ENCODE measurements at regions not wholly inside any gene's neighbourhood (a gene's known extent, or its start where the extent isn't known, plus 50 kb on each side); places are given as distances from the start of the nearest gene placed in this dataset.

DNA sequence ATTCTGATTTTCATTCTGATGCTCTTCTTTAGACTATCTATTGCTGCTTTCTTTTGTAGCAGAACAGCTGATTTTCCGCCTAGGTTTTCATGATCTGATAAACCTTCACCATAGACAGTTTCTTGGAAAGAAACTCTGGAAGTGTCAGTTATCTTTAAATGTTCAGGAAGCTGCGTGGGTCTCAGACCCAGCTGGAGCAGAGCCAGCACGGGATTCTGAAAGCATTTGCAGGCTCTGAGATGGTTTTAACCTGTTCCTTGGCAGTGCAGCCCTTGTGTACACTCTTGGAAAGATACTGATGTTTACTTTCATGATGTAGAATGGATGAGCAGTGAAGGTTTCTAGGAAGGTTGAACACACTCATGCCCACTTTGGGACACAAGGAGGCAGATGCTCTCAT lies 178.0 kb upstream of the DMRT1 start:
- no peak overlapping the region for H3K27ac ChIP-seq
- TF ChIP-seq, protein P1, sequence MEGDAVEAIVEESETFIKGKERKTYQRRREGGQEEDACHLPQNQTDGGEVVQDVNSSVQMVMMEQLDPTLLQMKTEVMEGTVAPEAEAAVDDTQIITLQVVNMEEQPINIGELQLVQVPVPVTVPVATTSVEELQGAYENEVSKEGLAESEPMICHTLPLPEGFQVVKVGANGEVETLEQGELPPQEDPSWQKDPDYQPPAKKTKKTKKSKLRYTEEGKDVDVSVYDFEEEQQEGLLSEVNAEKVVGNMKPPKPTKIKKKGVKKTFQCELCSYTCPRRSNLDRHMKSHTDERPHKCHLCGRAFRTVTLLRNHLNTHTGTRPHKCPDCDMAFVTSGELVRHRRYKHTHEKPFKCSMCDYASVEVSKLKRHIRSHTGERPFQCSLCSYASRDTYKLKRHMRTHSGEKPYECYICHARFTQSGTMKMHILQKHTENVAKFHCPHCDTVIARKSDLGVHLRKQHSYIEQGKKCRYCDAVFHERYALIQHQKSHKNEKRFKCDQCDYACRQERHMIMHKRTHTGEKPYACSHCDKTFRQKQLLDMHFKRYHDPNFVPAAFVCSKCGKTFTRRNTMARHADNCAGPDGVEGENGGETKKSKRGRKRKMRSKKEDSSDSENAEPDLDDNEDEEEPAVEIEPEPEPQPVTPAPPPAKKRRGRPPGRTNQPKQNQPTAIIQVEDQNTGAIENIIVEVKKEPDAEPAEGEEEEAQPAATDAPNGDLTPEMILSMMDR (IDR thresholded peaks at IDR 0.05), result no peak
- no peak for TF ChIP-seq ZFX (IDR thresholded peaks at IDR 0.05; ENCODE audit: borderline replicate concordance)

DNA sequence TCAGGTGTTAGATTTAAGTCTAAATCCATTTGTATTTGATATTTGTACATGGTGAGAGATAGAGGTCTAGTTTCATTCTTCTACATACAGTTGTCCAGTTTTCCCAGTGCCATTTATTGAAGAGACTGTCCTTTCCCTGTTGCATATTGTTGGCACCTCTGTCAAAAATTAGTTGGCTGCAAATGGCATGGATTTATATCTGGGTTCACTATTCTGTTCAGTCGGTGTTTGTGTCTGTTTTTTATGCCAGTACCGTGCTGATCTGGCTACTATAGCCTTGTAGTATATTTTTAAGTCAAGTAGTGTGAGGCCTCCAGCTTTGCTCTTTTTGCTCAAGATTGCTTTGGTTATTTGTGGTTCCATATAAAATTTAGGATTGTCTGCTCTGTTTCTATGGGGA lies 176.2 kb upstream of the DMRT1 start:
- H3K27ac ChIP-seq, result no peak overlapping the region

DNA sequence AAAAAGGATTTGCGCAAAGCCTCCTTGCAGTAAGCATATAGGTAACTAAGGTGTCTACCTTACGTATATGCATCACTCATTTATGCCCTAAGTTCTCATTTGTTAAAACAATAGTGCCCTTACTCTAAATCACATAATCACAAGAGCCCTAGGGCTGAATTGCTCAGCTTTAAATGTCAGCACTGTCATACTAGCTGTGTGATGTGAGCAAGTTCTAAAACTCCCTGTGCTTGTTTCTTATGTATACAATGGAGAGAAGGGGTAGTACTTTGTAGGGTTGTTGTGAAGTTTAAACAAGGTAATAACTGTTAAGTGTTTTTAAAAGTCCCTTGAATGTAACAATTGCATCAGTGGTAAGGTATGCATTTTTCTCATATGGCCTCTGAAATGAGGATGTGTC lies 169.5 kb upstream of the DMRT1 start:
- no peak overlapping the region for H3K27ac ChIP-seq
- no peak for TF ChIP-seq ZFX (IDR thresholded peaks at IDR 0.05; ENCODE audit: borderline replicate concordance)
- TF ChIP-seq, protein P1 (IDR thresholded peaks at IDR 0.05), result no peak

More for the DNA sequence above, 176.2 kb upstream of the DMRT1 start:
- no peak for TF ChIP-seq ZFX (IDR thresholded peaks at IDR 0.05; ENCODE audit: borderline replicate concordance)
- TF ChIP-seq, protein P1 (IDR thresholded peaks at IDR 0.05), result no peak

DNA sequence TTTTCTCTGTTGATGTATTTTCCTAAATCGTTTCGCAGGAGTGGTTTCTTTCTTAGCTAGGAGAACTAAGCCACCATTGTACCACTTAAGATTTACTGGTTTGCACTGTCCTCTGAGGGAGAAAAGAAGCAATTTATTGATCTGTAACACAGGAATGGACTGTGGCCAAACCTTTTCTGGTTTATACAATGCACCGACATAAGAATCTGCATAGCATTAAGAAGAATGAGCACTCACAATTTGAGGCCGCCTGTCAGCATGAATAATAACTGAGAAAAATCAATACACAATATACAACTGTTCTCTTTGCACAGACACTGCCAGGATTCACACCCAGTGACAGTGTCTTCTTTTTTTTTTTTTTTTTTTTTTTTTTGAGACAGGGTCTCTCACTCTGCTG lies 168.6 kb upstream of the DMRT1 start:
- TF ChIP-seq ZFX (IDR thresholded peaks at IDR 0.05; ENCODE audit: borderline replicate concordance), result no peak
- TF ChIP-seq, protein P1 (IDR thresholded peaks at IDR 0.05), result no peak
- H3K27ac ChIP-seq, result no peak overlapping the region

DNA sequence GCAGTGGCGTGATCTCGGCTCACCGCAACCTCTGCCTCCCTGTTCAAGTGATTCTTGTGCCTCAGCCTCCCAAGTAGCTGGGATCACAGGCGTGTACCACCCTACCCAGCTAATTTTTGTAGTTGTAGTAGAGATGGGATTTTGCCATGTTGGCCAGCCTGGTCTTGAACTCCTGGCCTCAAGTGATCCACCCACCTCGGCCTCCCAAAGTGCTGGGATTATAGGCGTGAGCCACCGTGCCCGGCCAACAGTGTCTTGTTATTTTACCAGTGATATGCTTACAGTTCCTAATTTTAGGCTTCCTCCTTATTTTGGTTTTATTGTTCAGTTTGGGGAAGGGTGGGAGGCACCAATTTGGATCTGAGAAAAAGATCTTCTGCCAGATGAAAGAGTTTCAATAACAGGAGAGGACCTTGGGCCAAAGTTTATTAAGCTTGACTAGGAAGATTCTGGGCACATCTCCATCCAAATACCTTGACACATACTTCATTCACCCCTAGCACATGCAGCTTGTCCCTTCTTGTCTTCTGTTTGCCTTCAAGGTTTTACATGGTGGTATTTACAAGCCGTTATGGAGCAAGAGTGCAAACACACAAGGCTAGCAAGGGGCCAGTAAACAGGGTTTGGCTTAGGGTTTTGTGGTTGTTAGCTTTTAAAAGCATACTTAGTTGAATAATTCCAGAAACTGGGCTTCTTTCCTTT lies 168.1 kb upstream of the DMRT1 start:
- no peak overlapping the region for H3K27ac ChIP-seq
- no peak for TF ChIP-seq ZFX (IDR thresholded peaks at IDR 0.05; ENCODE audit: borderline replicate concordance)
- TF ChIP-seq, protein P1 (IDR thresholded peaks at IDR 0.05), result no peak

DNA sequence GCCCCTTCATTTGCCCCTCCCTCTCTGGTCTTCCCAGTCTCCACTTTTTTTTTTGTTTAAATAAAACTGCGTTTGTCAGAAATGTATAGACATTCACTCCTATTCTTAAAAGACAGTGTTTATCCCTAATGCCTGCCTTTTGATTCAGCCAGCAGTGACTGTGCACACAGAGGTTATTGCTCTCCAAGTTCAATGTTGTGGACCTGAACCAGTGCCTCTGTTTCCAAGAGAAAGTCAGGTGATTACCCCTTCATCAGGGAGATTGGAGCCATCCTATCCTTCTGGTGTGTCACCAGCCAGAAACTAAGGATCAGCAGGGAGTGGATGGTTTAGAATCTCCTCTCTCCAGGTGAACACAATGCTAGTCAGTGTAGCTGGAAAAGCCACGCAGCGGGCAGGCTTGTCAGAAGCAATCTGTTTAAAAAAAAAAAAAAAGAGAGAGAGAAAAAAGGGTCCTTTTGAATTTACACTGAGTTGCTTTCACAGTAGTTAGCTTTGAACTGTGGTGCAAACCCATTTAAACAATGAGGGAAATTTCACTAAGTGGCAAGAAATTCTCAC lies 167.5 kb upstream of the DMRT1 start:
- TF ChIP-seq, protein P1 (IDR thresholded peaks at IDR 0.05), result no peak
- no peak for TF ChIP-seq ZFX (IDR thresholded peaks at IDR 0.05; ENCODE audit: borderline replicate concordance)
- H3K27ac ChIP-seq, result no peak overlapping the region

DNA sequence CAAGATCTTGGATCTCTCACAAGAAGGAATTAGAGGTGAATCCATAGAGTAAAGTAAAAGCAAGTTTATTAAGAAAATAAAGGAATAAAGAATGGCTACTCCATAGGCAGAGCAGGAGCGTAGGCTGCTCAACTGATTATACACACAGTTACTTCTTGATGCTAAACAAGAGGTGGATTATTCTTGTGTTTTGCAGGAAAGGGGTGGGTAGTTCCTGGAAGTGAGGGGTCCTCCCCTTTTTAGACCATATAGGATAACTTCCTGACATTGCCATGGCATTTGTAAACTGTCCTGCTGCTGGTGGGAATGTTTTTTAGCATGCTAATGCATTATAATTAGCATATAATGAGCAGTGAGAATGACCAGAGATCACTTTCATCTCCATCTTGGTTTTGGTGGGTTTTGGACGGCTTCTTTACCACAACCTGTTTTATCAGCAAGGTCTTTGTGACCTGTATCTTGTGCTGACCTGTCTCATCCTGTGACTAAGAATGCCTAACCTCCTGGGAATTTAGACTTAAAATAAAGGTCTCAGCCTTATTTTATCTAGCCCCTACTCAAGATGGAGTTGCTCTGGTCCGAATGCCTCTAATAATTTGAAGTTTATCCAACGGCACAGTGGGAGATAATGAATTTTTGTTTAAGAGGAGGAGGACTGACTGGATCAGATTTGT lies 165.7 kb upstream of the DMRT1 start:
- no peak for TF ChIP-seq ZFX (IDR thresholded peaks at IDR 0.05; ENCODE audit: borderline replicate concordance)
- TF ChIP-seq, protein P1 (IDR thresholded peaks at IDR 0.05), result no peak
- H3K27ac ChIP-seq, result no peak overlapping the region

Data from 22Rv1 (cell line).